Heart right ventricle (tissue), 16 donors: ENCODE measurements at regions not wholly inside any gene's neighbourhood (a gene's known extent, or its start where the extent isn't known, plus 50 kb on each side); places are given as distances from the start of the nearest gene placed in this dataset.

ENCODE experiments used
- ATAC-seq, 8 donors: fragments of 200-7000 bp; cut with Tn5 transposase; one replicate each; pipeline ENCODE4 v1.9.1; 2020; ENCODE audit warnings: mild to moderate bottlenecking in 8 of 8, moderate library complexity in 8 of 8, moderate number of reproducible peaks in 1 of 8
- DNase-seq, 2 donors: peaks; one replicate each; pipeline ENCODE4 v3.0.0-alpha.2; 2020
- H3K27ac ChIP-seq, 10 donors: fragments of 200-600 bp; sonication (generic) in 2 of 10; one replicate each; pipeline versions ENCODE4 v1.5.0 to v1.8.0; 2020 to 2022; ENCODE audit warnings: mild to moderate bottlenecking in 3 of 10
- H3K27me3 ChIP-seq, 7 donors: fragments of 200-600 bp; one replicate each; pipeline ENCODE4 v1.8.0; 2021 to 2022; ENCODE audit warnings: mild to moderate bottlenecking in 2 of 7
- H3K36me3 ChIP-seq, 9 donors: fragments of 200-600 bp; sonication (generic) in 1 of 9; one replicate each; pipeline versions ENCODE4 v1.5.0 to v1.8.0; 2020 to 2022; ENCODE audit warnings: mild to moderate bottlenecking in 2 of 9
- H3K4me1 ChIP-seq, 9 donors: fragments of 200-600 bp; sonication (generic) in 1 of 9; one replicate each; pipeline versions ENCODE4 v1.5.0 to v1.8.0; 2020 to 2022; ENCODE audit warnings: mild to moderate bottlenecking in 4 of 9
- H3K4me3 ChIP-seq, 10 donors: fragments of 200-600 bp; sonication (generic) in 2 of 10; one replicate each; pipeline versions ENCODE4 v1.5.0 to v1.8.0; 2020 to 2022; ENCODE audit warnings: mild to moderate bottlenecking in 7 of 10, moderate library complexity in 2 of 10
- H3K9me3 ChIP-seq, 11 donors: fragments of 200-600 bp in 10 of 11; sonication (generic) in 2 of 11; one replicate each; pipeline versions ENCODE4 v1.5.0 to v1.8.0; 2013 to 2022; ENCODE audit warnings: mild to moderate bottlenecking in 2 of 11, control low read depth in 1 of 11, moderate library complexity in 1 of 11
- CTCF ChIP-seq, 9 donors: fragments of 200-600 bp; sonication (generic) in 2 of 9; IDR thresholded peaks; one replicate each; pipeline versions ENCODE4 v1.5.0 to v1.8.0; 2021 to 2022; ENCODE audit warnings: antibody characterized with exemption in 9 of 9, mild to moderate bottlenecking in 5 of 9, moderate library complexity in 1 of 9
- WGBS, 2 donors: extraction: QIAGEN DNeasy Blood & Tissue Kit; methylation state at CpG; one replicate each; pipeline ENCODE4 v1.1.7; 2013; ENCODE audit warnings: inconsistent platforms in 1 of 2; 5-methylcytosine and 5-hydroxymethylcytosine counted together
- intact Hi-C, 10 donors: fragments of 100-400 bp; cut with DNase I; formaldehyde crosslinking; loops; one replicate each; pipeline versions ENCODE4 v1.11.1 to v1.14.2; 2022
- donor health status: Arrhythmogenic right ventricular cardiomyopathy.
- donor health status: ischemic (EF 13 %, LVEDD 7.1; RV severe dilation, severe dysfunction).
- donor health status: healthy with polysubstance abuse.
- donor health status: DM: no; HTN: yes; CAD: no.
- donor health status: DM: no; HTN: no; CAD: no.
- donor health status: ischemic (EF 25% LVEDD 6.9; RV normal size, moderate dysfunction).
- donor health status: ischemic (EF 25% LVEDD 5.7; RV mildly dilated, moderate dysfunction).
- donor health status: healthy.
- donor health status: DM: yes; HTN: yes; CAD: no.
- donor health status: Ischemic cardiomyopathy.
- donor health status: ischemic (EF 35%, LVEDD 5.7; RV mildly dilated, moderate dysfunction).
- donor health status: nonischemic (EF 11% LVEDD 7.7; RV severe dilation, severe dysfunction).
- donor health status: DM: yes; HTN: yes; CAD: no.
- donor health status: PGD.
- donor health status: ischemic (EF 29% LVEDD 5.4; RV normal size, mild dysfunction).
- donor health status: nonischemic (EF 23%, LVEDD 6.1; RV moderate dilation, normal function).

GRCh38 chr2:10212827-10213226 lies 89.9 kb upstream of the HPCAL1 start:
- no peak overlapping the region for H3K4me3 ChIP-seq
- WGBS, 2 donors = 93 to 94% methylated on average over 4 of the region's 4 CpGs
- no peak overlapping the region for H3K27ac ChIP-seq
- ATAC-seq (no peak), DNase-seq (no peak)
- intact Hi-C loops = no loop called here
- no peaks in the 10 kb centered on the region for H3K9me3 ChIP-seq
- no peak for TF ChIP-seq CTCF (IDR thresholded peaks at IDR 0.05)
- no peaks in the 10 kb centered on the region for H3K36me3 ChIP-seq
- no peaks in the 10 kb centered on the region for H3K4me1 ChIP-seq
- no peaks in the 10 kb centered on the region for H3K27me3 ChIP-seq

GRCh38 chr2:10214179-10214578 lies 88.5 kb upstream of the HPCAL1 start:
- intact Hi-C loops = no loop called here
- H3K4me3 ChIP-seq = no peak overlapping the region
- H3K36me3 ChIP-seq = no peaks in the 10 kb centered on the region
- H3K4me1 ChIP-seq = no peaks in the 10 kb centered on the region
- WGBS, 2 donors = 93 to 94% methylated on average over 8 of the region's 8 CpGs
- DNase-seq = no peak
- no peak overlapping the region for H3K27ac ChIP-seq
- no peak for TF ChIP-seq CTCF (IDR thresholded peaks at IDR 0.05)
- no peaks in the 10 kb centered on the region for H3K27me3 ChIP-seq
- no peak for ATAC-seq
- H3K9me3 ChIP-seq = no peaks in the 10 kb centered on the region

- H3K4me3 ChIP-seq = no peak overlapping the region
- TF ChIP-seq CTCF (IDR thresholded peaks at IDR 0.05) = no peak
- H3K4me1 ChIP-seq = no peaks in the 10 kb centered on the region
- no peaks in the 10 kb centered on the region for H3K9me3 ChIP-seq
- H3K27me3 ChIP-seq = peaks cover 0 to 4% (median 0%) of the 10 kb centered on the region in 7 donors
- WGBS, 2 donors = 95 to 96% methylated on average over 7 of the region's 7 CpGs
- intact Hi-C loops = no loop called here
- H3K36me3 ChIP-seq = no peaks in the 10 kb centered on the region
- ATAC-seq (no peak), DNase-seq (no peak)
- H3K27ac ChIP-seq = no peak overlapping the region
Measured at GRCh38 chr2:10215393-10215935, 87.2 kb upstream of the HPCAL1 start.

- intact Hi-C loops = no loop called here
- Histone ChIP-seq H3K27me3 (peaks cover 0 to 9% (median 0%) of the 10 kb centered on the region in 7 donors), H3K9me3 (no peaks in the 10 kb centered on the region), H3K4me1 (peaks cover 0 to 11% (median 5%) of the 10 kb centered on the region in 9 donors), H3K4me3 (no peak overlapping the region), H3K27ac (no peak overlapping the region), H3K36me3 (no peaks in the 10 kb centered on the region)
- DNase-seq = no peak
- ATAC-seq = no peak
- WGBS, 2 donors = 90 to 92% methylated on average over 28 of the region's 28 CpGs
- TF ChIP-seq CTCF (IDR thresholded peaks at IDR 0.05) = no peak
Measured at GRCh38 chr2:10216677-10217488, 85.8 kb upstream of the HPCAL1 start.
